HG03097 (cell line): ENCODE measurements at regions not wholly inside any gene's neighbourhood (a gene's known extent, or its start where the extent isn't known, plus 50 kb on each side); places are given as distances from the start of the nearest gene placed in this dataset.

ENCODE experiments used
- ATAC-seq: cut with Tn5 transposase; IDR thresholded peaks from one replicate; pipeline ENCODE4 v1.9.1; 2021; ENCODE audit not compliant: unreplicated experiment, low FRiP score

DNA sequence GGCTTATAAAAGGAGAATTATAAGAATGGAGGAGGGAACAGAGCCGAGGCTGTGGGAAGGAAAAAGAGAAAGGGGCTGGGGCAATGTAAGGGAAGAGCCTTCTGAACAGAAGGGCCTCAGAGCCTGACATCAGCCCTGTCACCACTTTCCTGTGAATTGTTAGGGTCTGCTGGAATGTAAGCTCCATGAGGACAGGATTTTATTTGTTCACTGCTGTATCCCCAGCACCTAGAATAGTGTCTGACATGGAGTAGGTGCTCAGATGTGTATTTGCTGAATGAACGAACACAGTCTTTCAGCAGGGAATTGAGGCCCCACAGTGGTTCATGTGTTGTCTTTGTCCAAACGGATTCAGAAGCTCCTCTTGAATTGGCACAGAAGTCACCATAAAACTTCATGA, 251.5 kb downstream of the OPA1 start:
- no peak for ATAC-seq

- ATAC-seq, result no peak
Measured at GRCh38 chr3:193845144-193845543, 252.1 kb downstream of the OPA1 start.

GRCh38 chr3:193846569-193846968, 253.6 kb downstream of the OPA1 start:
- no peak for ATAC-seq

GRCh38 chr3:193847402-193847801, 254.4 kb downstream of the OPA1 start:
- no peak for ATAC-seq

- no peak for ATAC-seq
Measured at GRCh38 chr3:193848547-193848946, 255.5 kb downstream of the OPA1 start.

DNA sequence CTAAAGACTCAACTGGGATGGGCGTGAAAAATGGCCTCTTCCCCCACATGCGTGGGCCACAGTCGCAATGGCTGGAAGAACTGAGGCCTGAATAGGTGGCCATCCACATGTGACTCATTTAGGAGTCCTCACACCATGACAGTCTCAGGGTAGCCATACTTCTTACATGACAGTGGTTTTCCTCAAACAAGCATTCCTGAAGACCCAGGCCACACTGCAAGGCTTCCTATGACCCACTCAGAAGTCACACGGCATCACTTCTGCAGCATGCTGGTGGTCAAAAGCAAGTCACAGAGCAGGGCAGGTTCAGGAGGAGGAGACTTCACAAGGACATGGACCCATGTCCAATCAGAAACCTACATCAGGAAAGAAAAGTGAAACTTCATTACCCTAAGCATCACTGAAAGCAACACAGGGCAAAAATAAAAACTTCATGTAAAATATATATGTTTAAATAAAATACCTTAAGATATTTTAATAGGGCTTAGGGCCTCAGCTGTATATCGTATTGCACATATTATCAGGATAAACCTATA, 257.1 kb downstream of the OPA1 start:
- no peak for ATAC-seq

GRCh38 chr3:193851428-193851847, 258.4 kb downstream of the OPA1 start:
- ATAC-seq, result no peak

DNA sequence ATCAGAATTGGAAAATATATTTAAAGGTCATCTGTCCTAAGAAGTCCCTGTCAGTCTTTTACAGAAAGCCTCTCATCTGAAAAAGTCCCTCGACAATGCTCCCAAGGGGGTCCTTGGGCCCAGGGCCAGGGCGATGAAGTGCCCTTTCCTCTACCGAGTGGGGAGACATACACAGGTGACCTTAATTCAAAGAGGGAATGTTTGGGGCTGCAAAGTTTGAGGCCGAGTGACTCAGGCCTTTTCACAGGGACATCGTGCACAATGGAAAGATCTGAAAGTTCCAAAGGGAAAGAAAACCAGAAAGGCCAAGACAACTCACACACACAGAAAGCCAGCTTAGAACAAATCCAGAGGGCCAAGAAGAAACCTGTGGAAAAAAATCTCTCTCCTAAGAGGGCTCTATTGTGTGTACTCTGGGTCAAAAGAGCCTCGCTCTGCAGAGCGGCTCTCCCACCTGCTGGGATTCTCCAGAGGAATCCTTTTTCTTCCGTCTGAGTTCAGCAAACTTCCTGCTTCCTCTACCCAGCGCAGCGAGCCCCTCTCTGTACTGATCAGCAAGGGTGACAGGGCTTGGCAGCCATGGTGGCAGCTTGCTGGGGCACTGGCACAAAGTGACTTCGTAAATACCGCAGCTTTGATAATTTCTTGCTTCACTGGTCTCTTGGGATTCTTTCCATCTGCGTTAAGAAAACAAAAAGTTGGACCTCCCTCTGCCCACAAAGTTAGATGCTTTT, 259.1 kb downstream of the OPA1 start:
- ATAC-seq, result no peak

GRCh38 chr3:193852901-193853300, 259.9 kb downstream of the OPA1 start:
- ATAC-seq, result no peak

DNA sequence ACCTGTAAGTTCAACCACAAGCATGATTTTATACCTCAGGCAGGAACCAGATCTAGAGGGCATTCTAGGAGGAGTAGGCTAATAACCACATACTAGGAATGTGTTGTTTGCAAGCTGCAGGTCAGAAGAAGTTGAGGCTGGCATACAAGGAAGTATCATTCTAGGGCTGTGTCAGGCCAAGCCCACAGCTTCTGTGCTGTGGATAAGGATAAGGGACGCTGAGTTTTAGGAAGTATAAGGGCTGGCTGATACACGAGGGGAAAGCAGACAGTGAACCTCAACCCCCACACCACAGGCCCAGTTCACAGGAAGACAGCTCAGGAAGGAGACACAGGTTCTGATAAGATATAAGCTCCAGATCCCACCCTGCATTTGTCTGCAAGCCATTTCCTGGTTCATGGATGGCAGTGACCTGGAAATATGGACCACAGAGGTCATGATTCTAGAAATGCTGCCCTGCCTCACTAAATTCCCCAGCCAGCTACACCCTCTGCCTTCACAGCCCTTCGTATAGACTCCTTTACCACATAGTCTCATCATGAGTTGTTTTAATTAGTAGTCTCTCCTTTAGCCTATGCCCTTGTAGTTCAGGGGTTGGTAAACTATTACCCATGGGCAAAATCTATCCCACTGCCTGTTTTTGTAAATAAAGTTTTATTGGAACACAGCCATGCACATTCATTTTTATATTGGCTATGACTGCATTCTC, 260.7 kb downstream of the OPA1 start:
- ATAC-seq, result no peak

GRCh38 chr3:193857996-193858395, 265.0 kb downstream of the OPA1 start:
- no peak for ATAC-seq

DNA sequence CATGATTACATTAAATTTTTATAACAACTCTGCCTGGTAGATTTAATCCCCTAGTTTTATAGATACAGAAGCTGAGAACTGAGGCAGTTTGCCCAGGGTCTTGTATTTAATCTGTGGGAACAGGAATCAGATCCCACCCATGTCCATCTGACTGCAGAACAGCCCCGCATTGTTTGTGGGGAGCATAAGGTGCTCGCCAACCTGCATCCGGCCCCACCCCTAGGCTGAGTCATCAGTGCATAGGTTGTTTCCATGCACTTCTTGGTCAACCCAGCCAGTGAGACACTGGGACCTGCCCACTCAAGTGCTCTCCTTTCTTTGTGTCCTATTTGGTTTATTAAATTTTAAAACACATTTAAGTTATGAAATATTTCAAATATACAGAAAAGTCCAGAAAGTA, 266.2 kb downstream of the OPA1 start:
- no peak for ATAC-seq

GRCh38 chr3:193861012-193861411, 268.0 kb downstream of the OPA1 start:
- no peak for ATAC-seq

GRCh38 chr3:193862843-193863242, 269.8 kb downstream of the OPA1 start:
- no peak for ATAC-seq

DNA sequence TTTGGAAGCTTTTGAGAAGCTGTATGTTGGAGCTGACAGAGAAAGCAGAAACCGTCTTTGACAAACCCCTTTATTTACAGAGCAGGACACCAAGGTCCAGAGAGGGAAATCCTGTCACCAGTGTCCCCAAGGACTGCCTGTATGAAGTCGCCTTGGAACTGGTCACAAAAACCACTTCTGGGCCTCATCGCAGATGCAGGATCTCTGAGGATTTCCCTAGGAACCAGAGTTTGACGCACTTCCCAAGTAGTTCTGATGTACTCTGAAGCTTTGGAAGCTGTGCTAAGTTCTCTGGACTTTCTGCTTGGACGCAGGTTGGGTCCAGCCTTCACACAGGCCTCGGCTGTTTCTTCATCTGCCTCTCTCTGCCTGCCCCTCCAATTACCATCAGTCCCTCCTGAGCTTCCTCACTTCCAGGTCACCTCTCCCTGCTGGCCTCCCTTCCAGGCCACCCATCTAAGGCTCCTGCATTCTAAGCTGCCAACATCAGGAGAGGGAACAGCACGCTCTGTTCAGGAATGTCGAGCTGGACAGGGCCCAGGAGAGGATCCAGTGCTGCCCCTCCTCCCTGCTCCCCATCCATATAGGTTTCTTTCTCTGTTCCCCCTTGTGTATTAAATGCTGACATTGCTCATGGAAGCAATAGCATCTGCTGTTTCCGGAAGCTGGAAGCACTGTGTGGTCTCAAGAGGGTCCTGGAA, 270.8 kb downstream of the OPA1 start:
- ATAC-seq, result no peak

DNA sequence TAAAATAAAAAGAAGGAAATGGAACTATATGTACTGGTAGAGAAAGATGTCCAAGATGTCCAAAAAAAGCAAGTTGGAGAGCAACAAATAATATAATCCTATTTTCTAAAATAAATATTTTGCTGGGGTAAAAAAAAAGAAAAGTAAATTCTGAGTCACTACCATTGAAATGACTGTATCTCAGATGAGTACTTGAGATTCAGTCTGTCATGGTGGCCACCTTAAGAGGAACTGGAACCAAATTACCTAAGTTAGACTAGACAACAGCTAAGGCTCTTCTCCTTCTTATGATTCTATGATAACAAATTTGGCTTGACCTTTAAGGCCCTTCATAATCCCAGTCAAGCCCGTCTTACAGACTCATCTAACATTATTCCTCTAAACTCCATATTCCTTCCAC, 270.6 kb upstream of the HES1 start:
- peak; percentile 46 for ATAC-seq

GRCh38 chr3:193865896-193866480, 270.0 kb upstream of the HES1 start:
- no peak for ATAC-seq

GRCh38 chr3:193868590-193868989, 267.4 kb upstream of the HES1 start:
- peak; percentile 39 for ATAC-seq

DNA sequence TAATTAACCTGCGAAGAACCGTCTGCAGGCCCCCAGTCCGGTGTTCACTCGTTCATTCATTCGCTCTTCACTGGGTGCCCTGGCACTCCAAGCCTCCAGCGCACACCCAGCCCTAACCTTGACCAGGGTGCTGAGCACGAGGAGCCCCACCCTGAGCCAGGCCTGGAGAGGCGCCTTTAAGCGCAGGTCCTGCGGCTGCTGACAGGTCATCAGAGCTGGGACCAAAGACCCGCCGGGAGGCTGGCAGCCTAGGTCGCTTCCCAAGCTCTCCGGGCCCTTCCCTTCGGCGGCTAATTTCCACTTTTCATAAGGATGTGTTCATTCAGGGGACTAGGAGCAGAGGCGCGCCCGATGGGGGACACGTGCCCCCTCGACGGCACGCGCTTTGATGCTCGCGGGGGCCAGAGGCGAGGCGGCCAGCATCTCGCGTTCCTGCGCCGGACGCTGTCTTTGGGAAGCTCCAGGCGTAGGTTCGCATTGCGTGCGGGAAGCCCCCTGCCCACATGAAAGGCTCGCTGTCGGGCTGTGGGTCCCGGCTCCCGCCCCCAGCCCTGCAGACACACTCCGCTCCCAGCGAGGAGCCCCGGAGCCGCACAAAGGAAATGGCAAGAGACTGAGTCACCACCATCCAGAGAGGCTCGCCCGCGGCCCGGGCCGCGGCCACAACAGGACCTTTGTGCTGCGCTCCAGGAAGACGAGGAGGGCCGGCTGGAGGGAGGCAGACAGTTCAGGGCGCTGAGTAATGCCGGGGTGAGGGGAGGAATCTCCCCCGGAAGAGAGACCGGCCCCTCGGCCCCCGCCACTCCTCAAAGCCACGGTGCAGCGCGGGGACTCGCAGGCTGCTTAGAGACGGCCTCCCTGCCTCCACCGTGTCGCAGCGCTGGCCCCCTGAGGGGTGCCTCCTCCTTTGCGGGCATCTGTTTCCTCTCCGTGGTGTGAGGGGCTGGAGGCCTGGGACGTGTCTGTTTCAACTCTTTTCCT, 266.4 kb upstream of the HES1 start:
- ATAC-seq, result no peak
